Progenitor cell of endocrine pancreas (in vitro differentiated cells): ENCODE measurements at regions not wholly inside any gene's neighbourhood (a gene's known extent, or its start where the extent isn't known, plus 50 kb on each side); places are given as distances from the start of the nearest gene placed in this dataset.

Experiments
- DNase-seq: peaks from one replicate; pipeline ENCODE4 v3.0.0; 2021; ENCODE audit warnings: low spot score; ENCODE audit not compliant: unreplicated experiment
- H3K27ac Mint-ChIP-seq: 2 replicates; pipeline ENCODE4 v1.8.0; 2021; ENCODE audit warnings: mild to moderate bottlenecking, moderate library complexity, mixed read lengths
- H3K27me3 Mint-ChIP-seq: 2 replicates; pipeline ENCODE4 v1.8.0; 2021; ENCODE audit warnings: mixed read lengths
- H3K36me3 Mint-ChIP-seq: 2 replicates; pipeline ENCODE4 v1.8.0; 2022; ENCODE audit warnings: mixed read lengths; ENCODE audit not compliant: insufficient read depth
- H3K4me1 Mint-ChIP-seq: 2 replicates; pipeline ENCODE4 v1.8.0; 2021; ENCODE audit warnings: low read depth, mixed read lengths
- H3K4me3 Mint-ChIP-seq: 2 replicates; pipeline ENCODE4 v1.8.0; 2021; ENCODE audit warnings: low read depth, mild to moderate bottlenecking, moderate library complexity, mixed read lengths
- H3K9me3 Mint-ChIP-seq: 2 replicates; pipeline ENCODE4 v1.8.0; 2021; ENCODE audit warnings: low read depth, mixed read lengths
- TF ChIP-seq, protein P1 (sequence below): fragments of 200-600 bp; sonication (generic); IDR thresholded peaks from one replicate; pipeline ENCODE4 v1.5.0; 2021; ENCODE audit warnings: antibody characterized with exemption, mild to moderate bottlenecking; ENCODE audit not compliant: unreplicated experiment

DNA sequence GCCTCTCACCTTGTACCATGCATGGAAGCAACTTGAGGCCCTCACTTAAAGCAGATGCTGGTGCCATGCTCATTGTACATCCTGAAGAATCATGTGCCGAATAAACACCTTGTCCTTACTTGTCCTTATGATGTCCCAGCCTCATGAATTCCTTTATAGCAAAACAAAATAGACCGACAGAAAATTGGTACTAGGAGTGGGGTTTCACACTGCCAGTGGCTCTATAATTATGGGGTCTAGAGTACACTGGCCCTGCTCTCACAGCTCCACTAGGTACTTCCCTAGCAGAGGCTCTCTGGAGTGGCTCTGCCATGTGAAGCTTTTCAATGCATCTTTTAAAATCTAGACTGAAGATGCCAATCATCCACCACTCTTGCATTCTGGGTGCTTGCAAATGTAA lies 101.2 kb downstream of the HTR1B start:
- no peak for DNase-seq
- no peak overlapping the region for H3K4me3 Mint-ChIP-seq
- H3K27ac Mint-ChIP-seq: no peak overlapping the region
- peaks cover 4% of the 10 kb centered on the region for H3K9me3 Mint-ChIP-seq
- TF ChIP-seq, protein P1, sequence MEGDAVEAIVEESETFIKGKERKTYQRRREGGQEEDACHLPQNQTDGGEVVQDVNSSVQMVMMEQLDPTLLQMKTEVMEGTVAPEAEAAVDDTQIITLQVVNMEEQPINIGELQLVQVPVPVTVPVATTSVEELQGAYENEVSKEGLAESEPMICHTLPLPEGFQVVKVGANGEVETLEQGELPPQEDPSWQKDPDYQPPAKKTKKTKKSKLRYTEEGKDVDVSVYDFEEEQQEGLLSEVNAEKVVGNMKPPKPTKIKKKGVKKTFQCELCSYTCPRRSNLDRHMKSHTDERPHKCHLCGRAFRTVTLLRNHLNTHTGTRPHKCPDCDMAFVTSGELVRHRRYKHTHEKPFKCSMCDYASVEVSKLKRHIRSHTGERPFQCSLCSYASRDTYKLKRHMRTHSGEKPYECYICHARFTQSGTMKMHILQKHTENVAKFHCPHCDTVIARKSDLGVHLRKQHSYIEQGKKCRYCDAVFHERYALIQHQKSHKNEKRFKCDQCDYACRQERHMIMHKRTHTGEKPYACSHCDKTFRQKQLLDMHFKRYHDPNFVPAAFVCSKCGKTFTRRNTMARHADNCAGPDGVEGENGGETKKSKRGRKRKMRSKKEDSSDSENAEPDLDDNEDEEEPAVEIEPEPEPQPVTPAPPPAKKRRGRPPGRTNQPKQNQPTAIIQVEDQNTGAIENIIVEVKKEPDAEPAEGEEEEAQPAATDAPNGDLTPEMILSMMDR: no peak
- H3K4me1 Mint-ChIP-seq: no peaks in the 10 kb centered on the region
- H3K27me3 Mint-ChIP-seq: no peaks in the 10 kb centered on the region
- H3K36me3 Mint-ChIP-seq: no peaks in the 10 kb centered on the region

DNA sequence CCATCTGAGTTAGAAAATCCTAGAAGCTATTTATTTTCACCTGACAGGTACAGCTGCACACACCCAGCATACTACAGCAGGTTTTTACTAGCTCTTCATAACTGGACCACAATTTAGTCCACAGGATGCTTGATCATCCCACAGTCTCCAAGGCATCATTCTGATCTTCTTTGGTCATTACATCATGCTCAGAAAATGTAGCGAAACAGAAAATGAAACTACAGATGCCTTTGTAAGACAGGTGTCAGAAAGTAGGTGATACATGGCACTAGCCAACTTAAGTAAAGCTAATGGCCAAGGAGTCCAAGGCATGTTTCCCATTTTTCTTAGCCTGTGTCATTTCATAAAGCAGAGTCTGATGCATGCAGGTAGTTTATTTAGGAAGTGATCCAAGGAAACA lies 102.3 kb downstream of the HTR1B start:
- TF ChIP-seq, protein P1: no peak
- no peak for DNase-seq
- H3K27me3 Mint-ChIP-seq: no peaks in the 10 kb centered on the region
- no peaks in the 10 kb centered on the region for H3K4me1 Mint-ChIP-seq
- H3K4me3 Mint-ChIP-seq: no peak overlapping the region
- H3K9me3 Mint-ChIP-seq: peaks cover 1% of the 10 kb centered on the region
- no peak overlapping the region for H3K27ac Mint-ChIP-seq
- no peaks in the 10 kb centered on the region for H3K36me3 Mint-ChIP-seq

DNA sequence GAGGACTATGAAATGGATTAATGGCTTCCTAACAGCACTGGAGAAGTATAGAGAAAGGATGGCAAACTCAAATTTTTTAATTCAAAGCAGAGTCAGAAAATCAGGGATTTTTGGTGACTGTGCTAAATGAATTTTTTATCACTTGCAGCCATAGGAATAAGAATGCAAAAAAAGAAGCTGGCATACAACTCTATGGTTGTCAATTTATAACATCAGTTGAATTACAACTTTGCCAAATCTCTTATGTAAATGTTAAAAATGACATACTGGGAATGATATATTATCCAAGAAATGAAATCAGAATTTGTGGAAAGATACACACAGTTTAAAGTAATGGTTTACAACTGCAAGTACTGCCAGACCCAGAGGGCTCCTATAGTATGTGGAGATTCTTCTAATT lies 106.5 kb downstream of the HTR1B start:
- Mint-ChIP-seq H3K4me3 (no peak overlapping the region), H3K9me3 (no peaks in the 10 kb centered on the region), H3K27me3 (no peaks in the 10 kb centered on the region), H3K27ac (no peak overlapping the region), H3K4me1 (no peaks in the 10 kb centered on the region), H3K36me3 (no peaks in the 10 kb centered on the region)
- TF ChIP-seq, protein P1: no peak
- DNase-seq: no peak

DNA sequence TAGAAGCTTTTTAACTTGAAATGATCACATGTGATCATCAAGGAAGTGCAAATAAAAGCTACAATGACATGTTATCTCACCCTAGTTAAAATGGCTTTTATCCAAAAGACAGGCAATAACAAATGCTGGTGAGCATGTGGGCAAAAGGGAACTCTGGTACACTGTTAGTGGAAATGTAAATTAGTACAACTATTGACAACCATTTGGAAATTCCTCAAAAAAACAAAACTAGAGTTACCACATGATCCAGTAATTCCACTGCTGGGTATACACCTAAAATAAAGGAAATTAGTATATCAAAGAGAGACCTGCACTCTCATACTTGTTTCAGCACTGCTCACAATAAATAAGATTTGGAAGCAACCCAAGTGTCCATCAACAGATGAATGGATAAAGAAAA lies 108.7 kb downstream of the HTR1B start:
- Mint-ChIP-seq H3K27me3 (no peaks in the 10 kb centered on the region), H3K4me3 (no peak overlapping the region), H3K27ac (no peak overlapping the region), H3K4me1 (no peaks in the 10 kb centered on the region), H3K36me3 (no peaks in the 10 kb centered on the region), H3K9me3 (no peaks in the 10 kb centered on the region)
- no peak for DNase-seq
- TF ChIP-seq, protein P1: no peak

DNA sequence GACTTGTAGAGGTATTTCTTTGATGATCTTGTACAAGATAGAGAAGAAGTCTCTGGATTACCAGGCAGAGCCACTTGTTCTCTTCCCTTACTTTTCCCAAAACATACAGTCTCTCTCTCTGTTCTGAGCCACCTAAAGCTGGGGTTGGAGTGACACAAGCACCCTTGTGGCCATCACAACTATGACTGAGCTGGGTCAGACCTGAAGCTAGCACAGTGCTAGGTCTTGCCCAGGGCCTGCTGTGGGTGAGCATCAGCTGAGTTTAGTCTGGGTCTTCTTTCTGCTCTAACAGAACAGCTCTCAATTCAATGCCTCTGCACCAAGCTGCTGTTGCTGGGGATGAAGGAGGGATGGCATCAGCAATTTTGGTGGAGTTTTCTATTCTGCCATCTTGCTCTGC lies 110.2 kb downstream of the HTR1B start:
- no peaks in the 10 kb centered on the region for H3K36me3 Mint-ChIP-seq
- no peak overlapping the region for H3K4me3 Mint-ChIP-seq
- no peak for DNase-seq
- H3K27me3 Mint-ChIP-seq: no peaks in the 10 kb centered on the region
- no peaks in the 10 kb centered on the region for H3K9me3 Mint-ChIP-seq
- no peaks in the 10 kb centered on the region for H3K4me1 Mint-ChIP-seq
- TF ChIP-seq, protein P1: no peak
- H3K27ac Mint-ChIP-seq: no peak overlapping the region
